Muscle layer of colon (tissue), 2 donors: ENCODE measurements at regions not wholly inside any gene's neighbourhood (a gene's known extent, or its start where the extent isn't known, plus 50 kb on each side); places are given as distances from the start of the nearest gene placed in this dataset.

Source experiments
- H3K27ac ChIP-seq: one replicate; pipeline ENCODE4 v1.7.0; 2013; ENCODE audit warnings: low read depth, mild to moderate bottlenecking, low read length, moderate library complexity
- H3K27me3 ChIP-seq, 2 donors: one replicate each; pipeline ENCODE4 v1.7.0; 2013; ENCODE audit warnings: low read length in 2 of 2, mild to moderate bottlenecking in 2 of 2; ENCODE audit not compliant: insufficient read depth in 2 of 2, control insufficient read depth in 1 of 2
- H3K36me3 ChIP-seq: one replicate; pipeline ENCODE4 v1.7.0; 2013; ENCODE audit warnings: mild to moderate bottlenecking, low read length; ENCODE audit not compliant: insufficient read depth
- H3K4me1 ChIP-seq: one replicate; pipeline ENCODE4 v1.7.0; 2013; ENCODE audit warnings: mild to moderate bottlenecking, low read length; ENCODE audit not compliant: insufficient read depth
- H3K4me3 ChIP-seq, 2 donors: one replicate each; pipeline ENCODE4 v1.7.0; 2013; ENCODE audit warnings: low read length in 2 of 2, low read depth in 1 of 2, mild to moderate bottlenecking in 1 of 2, moderate library complexity in 1 of 2
- H3K9ac ChIP-seq: one replicate; pipeline ENCODE4 v1.7.0; 2013; ENCODE audit warnings: low read length
- H3K9me3 ChIP-seq: one replicate; pipeline ENCODE4 v1.7.0; 2013; ENCODE audit warnings: mild to moderate bottlenecking, low read length
- donor health status: abdominal sarcoma.
- donor health status: Adenocarcinoma of cecum.

DNA sequence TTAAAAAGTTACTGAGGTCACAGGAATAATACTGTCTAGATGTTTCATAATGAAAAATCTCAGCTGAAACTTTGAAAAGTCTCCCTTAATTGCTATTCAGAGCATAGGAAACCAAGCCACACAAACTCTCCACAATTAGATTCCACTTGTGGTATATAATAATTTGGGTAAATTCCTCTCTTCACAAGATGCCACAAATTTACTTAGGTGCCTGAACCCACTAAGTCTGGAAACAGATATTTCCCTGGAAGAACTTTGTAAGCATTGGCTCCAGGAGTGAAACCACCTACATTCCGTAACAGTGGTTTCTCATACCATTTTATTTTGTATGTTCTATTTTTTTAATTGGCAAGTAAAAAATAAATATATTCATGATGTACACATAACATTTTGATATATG is 493.4 kb downstream of the SEMA3D start:
- H3K27ac ChIP-seq, result no peak overlapping the region
- H3K4me1 ChIP-seq, result no peaks in the 10 kb centered on the region
- no peak overlapping the region for H3K9ac ChIP-seq
- no peaks in the 10 kb centered on the region for H3K27me3 ChIP-seq
- no peak overlapping the region for H3K4me3 ChIP-seq
- no peaks in the 10 kb centered on the region for H3K9me3 ChIP-seq
- no peaks in the 10 kb centered on the region for H3K36me3 ChIP-seq

GRCh38 chr7:84688671-84689070 is 494.1 kb upstream of the SEMA3A start:
- Histone ChIP-seq H3K9me3 (no peaks in the 10 kb centered on the region), H3K27ac (no peak overlapping the region), H3K9ac (no peak overlapping the region), H3K4me3 (no peak overlapping the region), H3K36me3 (no peaks in the 10 kb centered on the region), H3K4me1 (no peaks in the 10 kb centered on the region), H3K27me3 (no peaks in the 10 kb centered on the region)

- H3K36me3 ChIP-seq, result no peaks in the 10 kb centered on the region
- H3K4me1 ChIP-seq, result no peaks in the 10 kb centered on the region
- no peak overlapping the region for H3K27ac ChIP-seq
- H3K9ac ChIP-seq, result no peak overlapping the region
- no peaks in the 10 kb centered on the region for H3K27me3 ChIP-seq
- no peak overlapping the region for H3K4me3 ChIP-seq
- no peaks in the 10 kb centered on the region for H3K9me3 ChIP-seq
Observed at GRCh38 chr7:84686373-84686772, 491.8 kb upstream of the SEMA3A start.

DNA sequence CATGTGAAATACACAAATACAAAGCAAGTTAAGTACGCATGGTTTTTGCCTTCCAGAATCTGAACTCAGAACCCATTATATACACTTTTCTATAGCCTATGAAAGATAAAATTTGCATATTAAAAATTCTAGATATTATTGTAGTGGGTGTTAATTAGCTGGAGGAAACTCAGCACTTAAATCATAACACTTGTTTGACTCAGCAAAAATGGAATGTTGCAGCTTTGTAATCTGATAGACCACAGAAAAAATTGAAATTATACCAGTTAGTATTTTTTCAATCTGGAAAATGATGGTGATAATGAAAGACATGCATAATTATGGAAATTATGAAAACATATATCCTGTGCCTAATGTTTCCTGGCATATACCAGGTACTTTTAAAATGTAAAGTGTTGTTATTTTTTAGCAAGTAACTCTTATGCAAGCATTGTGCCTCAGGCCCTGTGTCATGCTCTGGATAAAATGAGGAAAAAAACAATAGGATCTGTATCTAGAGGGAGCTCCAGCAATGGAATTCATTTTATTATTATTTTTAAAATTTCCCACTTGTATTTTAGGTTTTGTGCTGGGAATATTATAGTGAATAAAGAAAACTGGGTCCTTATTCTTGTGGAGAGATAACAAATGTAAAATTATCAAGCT is 490.4 kb upstream of the SEMA3A start:
- no peaks in the 10 kb centered on the region for H3K36me3 ChIP-seq

DNA sequence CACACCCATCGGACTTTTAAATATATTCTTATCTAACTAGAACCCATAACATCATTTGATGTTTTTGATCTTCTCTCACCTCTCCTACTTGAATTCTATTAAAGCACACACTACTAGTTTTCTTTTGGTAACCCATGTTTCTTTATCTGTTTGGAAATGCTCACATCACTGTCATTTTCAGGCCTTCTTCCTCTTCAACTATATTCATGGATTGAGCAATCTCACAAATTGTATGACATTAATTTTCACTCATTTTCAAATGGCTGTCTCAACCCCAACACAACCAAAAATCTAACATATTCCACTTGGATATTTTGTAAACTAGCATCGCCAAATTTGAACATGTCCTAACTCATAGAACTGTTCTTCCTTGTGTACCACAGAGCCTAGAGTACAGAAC is 488.0 kb upstream of the SEMA3A start:
- no peaks in the 10 kb centered on the region for H3K27me3 ChIP-seq
- H3K4me3 ChIP-seq, result no peak overlapping the region
- H3K36me3 ChIP-seq, result no peaks in the 10 kb centered on the region
- no peaks in the 10 kb centered on the region for H3K9me3 ChIP-seq
- H3K9ac ChIP-seq, result no peak overlapping the region
- no peaks in the 10 kb centered on the region for H3K4me1 ChIP-seq
- H3K27ac ChIP-seq, result no peak overlapping the region

More for the DNA sequence above, 490.4 kb upstream of the SEMA3A start:
- no peak overlapping the region for H3K9ac ChIP-seq
- H3K4me1 ChIP-seq, result no peaks in the 10 kb centered on the region
- no peak overlapping the region for H3K4me3 ChIP-seq
- H3K9me3 ChIP-seq, result no peaks in the 10 kb centered on the region
- H3K27me3 ChIP-seq, result no peaks in the 10 kb centered on the region
- no peak overlapping the region for H3K27ac ChIP-seq

- H3K27ac ChIP-seq, result no peak overlapping the region
- no peaks in the 10 kb centered on the region for H3K4me1 ChIP-seq
- H3K27me3 ChIP-seq, result no peaks in the 10 kb centered on the region
- H3K9ac ChIP-seq, result no peak overlapping the region
- H3K36me3 ChIP-seq, result no peaks in the 10 kb centered on the region
- H3K4me3 ChIP-seq, result no peak overlapping the region
- no peaks in the 10 kb centered on the region for H3K9me3 ChIP-seq
Observed at GRCh38 chr7:84678841-84679240, 484.3 kb upstream of the SEMA3A start.

- Histone ChIP-seq H3K4me1 (no peaks in the 10 kb centered on the region), H3K4me3 (no peak overlapping the region), H3K36me3 (no peaks in the 10 kb centered on the region), H3K27me3 (no peaks in the 10 kb centered on the region), H3K27ac (no peak overlapping the region), H3K9me3 (no peaks in the 10 kb centered on the region), H3K9ac (no peak overlapping the region)
Observed at GRCh38 chr7:84677117-84677732, 482.6 kb upstream of the SEMA3A start.

DNA sequence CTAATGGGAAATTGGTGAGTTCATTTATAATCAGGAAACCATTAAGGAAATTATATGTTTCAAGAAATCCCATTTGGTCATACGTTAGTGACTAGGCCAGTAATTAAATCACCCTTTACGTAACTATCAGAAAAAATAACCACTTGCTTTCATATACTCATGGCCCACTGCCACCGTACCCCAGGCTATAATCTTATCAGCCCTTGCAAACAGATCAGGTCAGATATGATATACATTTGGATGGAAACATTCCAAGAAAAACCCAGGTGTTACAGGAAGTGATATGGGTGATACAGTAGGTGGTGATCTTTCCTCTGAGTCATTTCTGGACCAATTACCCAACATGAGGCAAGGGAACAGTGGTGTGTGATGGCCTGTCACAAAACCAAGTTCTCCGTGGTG is 481.0 kb upstream of the SEMA3A start:
- Histone ChIP-seq H3K4me1 (no peaks in the 10 kb centered on the region), H3K9me3 (no peaks in the 10 kb centered on the region), H3K27ac (no peak overlapping the region), H3K9ac (no peak overlapping the region), H3K27me3 (no peaks in the 10 kb centered on the region), H3K36me3 (no peaks in the 10 kb centered on the region), H3K4me3 (no peak overlapping the region)

GRCh38 chr7:84674236-84674913 is 479.8 kb upstream of the SEMA3A start:
- Histone ChIP-seq H3K27ac (no peak overlapping the region), H3K36me3 (no peaks in the 10 kb centered on the region), H3K27me3 (no peaks in the 10 kb centered on the region), H3K9ac (no peak overlapping the region), H3K4me1 (no peaks in the 10 kb centered on the region), H3K4me3 (no peak overlapping the region), H3K9me3 (no peaks in the 10 kb centered on the region)

- Histone ChIP-seq H3K27me3 (no peaks in the 10 kb centered on the region), H3K36me3 (no peaks in the 10 kb centered on the region), H3K9ac (no peak overlapping the region), H3K4me3 (no peak overlapping the region), H3K4me1 (no peaks in the 10 kb centered on the region), H3K27ac (no peak overlapping the region), H3K9me3 (no peaks in the 10 kb centered on the region)
Observed at GRCh38 chr7:84669177-84669732, 474.7 kb upstream of the SEMA3A start.

DNA sequence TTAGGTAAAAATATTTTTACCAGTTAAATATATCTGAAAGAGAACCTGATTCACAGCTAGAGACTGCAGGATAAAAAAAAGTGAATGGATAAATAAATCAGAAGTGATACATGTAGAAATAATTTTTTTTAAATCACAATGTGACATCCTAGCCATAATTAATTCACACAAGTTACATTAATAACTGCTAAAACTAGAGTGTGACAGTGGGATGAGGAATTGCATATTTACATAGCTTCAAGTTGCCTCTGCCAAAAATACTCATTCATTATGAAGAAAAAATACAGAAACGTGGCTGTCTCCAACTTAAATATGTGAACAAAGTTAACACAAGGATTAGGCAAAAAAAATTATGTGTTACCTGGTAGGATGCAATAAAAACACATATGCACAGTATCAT is 473.5 kb upstream of the SEMA3A start:
- no peak overlapping the region for H3K4me3 ChIP-seq
- H3K4me1 ChIP-seq, result no peaks in the 10 kb centered on the region
- H3K27me3 ChIP-seq, result no peaks in the 10 kb centered on the region
- no peak overlapping the region for H3K27ac ChIP-seq
- H3K9ac ChIP-seq, result no peak overlapping the region
- H3K36me3 ChIP-seq, result no peaks in the 10 kb centered on the region
- H3K9me3 ChIP-seq, result no peaks in the 10 kb centered on the region
